AG04449 (cell line): ENCODE measurements at regions not wholly inside any gene's neighbourhood (a gene's known extent, or its start where the extent isn't known, plus 50 kb on each side); places are given as distances from the start of the nearest gene placed in this dataset.

ENCODE experiments used
- CTCF ChIA-PET: fragments of 350-600 bp; formaldehyde crosslinking; extraction: SDS; loops from one replicate; lab custom pipeline; 2021; ENCODE audit warnings: antibody characterized with exemption; lab: Yijun Ruan, JAX
- POLR2A ChIA-PET: fragments of 400-600, 350-600 bp; formaldehyde crosslinking; extraction: SDS; loops from one replicate; lab custom pipeline; 2020; ENCODE audit warnings: antibody characterized with exemption, inconsistent platforms; lab: Yijun Ruan, JAX
- DNase-seq: peaks from one replicate; pipeline ENCODE4 v3.0.0-alpha.2; 2010; ENCODE audit warnings: low read depth, low spot score
- H3K4me3 ChIP-seq: 2 replicates; pipeline ENCODE4 v1.5.1; 2011; ENCODE audit warnings: low read depth, mild to moderate bottlenecking, control low read depth, low read length
- CTCF ChIP-seq: IDR thresholded peaks from one replicate; pipeline ENCODE4 v1.5.1; 2011; ENCODE audit warnings: mild to moderate bottlenecking, moderate library complexity, low read length, control low read depth, inconsistent platforms; ENCODE audit not compliant: insufficient read depth; ENCODE audit errors: missing control alignments

GRCh38 chr16:26231647-26232046, 539.9 kb downstream of the HS3ST4 start:
- no peak for TF ChIP-seq CTCF
- no peak for DNase-seq
- POLR2A ChIA-PET, result no interaction called here
- H3K4me3 ChIP-seq, result no peak overlapping the region
- CTCF ChIA-PET, result no interaction called here

DNA sequence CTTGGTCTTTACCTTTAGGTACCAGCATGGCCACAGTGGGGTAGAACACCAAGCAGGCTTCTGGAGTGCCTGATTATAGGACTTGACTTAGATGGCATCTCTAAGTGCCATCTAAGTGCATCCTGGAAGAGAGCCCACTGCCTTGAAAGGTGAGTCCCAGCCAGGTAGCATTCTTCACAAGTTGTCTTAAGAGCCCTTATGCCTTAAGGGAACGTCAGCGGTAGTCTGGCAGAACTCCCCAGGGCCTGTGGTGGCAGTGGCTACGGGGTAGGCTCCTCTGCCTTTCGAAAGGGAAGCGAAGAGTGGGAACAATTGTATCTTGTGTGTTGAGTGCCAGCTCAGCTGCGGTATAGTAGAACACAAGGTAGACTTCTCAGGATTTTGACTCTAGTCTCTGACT, 549.0 kb downstream of the HS3ST4 start:
- ChIA-PET POLR2A (no interaction called here), CTCF (no interaction called here)
- no peak overlapping the region for H3K4me3 ChIP-seq
- DNase-seq, result no peak
- TF ChIP-seq CTCF, result no peak

DNA sequence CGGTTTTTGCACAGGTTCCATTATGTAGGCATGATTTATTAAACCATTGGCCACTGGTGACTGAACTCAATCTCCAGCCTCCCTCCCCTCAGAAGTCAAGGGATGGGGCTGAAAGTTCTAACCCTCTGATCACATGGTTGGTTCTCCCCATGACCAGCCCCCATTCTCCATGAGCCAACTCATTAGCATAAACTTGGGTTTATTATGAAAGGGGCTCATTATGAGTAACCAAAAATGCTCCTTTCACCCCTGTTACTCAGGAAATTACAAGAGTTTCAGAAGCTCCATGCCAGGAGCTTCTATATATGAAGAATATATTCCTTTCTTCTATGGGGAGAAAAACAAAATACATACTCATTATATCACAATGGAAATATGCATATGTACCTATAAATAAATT, 555.3 kb downstream of the HS3ST4 start:
- no peak for DNase-seq
- ChIA-PET POLR2A (no interaction called here), CTCF (no interaction called here)
- no peak overlapping the region for H3K4me3 ChIP-seq
- TF ChIP-seq CTCF, result no peak

GRCh38 chr16:26252598-26252997, 560.8 kb downstream of the HS3ST4 start:
- H3K4me3 ChIP-seq, result no peak overlapping the region
- ChIA-PET CTCF (no interaction called here), POLR2A (no interaction called here)
- no peak for TF ChIP-seq CTCF
- no peak for DNase-seq

DNA sequence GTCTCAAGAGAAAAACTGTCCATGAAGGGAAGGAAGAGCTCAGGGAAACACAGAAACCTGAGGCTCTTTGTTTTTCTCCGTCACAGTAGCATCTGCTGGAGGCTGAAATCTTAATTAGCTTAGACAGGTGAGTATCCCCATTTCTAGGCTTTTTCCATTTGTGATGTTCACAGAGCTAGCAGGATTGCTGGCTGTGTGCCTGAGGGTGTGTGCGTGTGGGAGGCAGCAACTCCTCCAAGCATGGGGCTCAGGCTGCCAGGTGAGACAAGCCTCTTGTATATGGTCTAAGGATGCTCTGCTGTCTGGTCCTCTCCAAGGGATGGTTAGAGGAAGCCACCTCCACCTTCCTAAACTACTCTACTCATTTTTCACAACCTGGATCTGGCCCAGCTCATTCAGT, 569.9 kb downstream of the HS3ST4 start:
- DNase-seq, result no peak
- POLR2A ChIA-PET, result no interaction called here
- CTCF ChIA-PET, result no interaction called here
- no peak overlapping the region for H3K4me3 ChIP-seq
- TF ChIP-seq CTCF, result no peak

- no peak for TF ChIP-seq CTCF
- POLR2A ChIA-PET, result no interaction called here
- no peak for DNase-seq
- CTCF ChIA-PET, result no interaction called here
- no peak overlapping the region for H3K4me3 ChIP-seq
Observed at GRCh38 chr16:26263406-26263805, 571.6 kb downstream of the HS3ST4 start.
